ENCODE measurements at regions not wholly inside any gene's neighbourhood (a gene's known extent, or its start where the extent isn't known, plus 50 kb on each side); places are given as distances from the start of the nearest gene placed in this dataset.

- no peak for TF ChIP-seq CREB5 (CRISPR knock-in tag; IDR thresholded peaks at IDR 0.05; ENCODE audit: low read depth)
- no peak for TF ChIP-seq ZFP3 (CRISPR knock-in tag; IDR thresholded peaks at IDR 0.05)
- no peak for TF ChIP-seq ZFP30 (CRISPR knock-in tag; IDR thresholded peaks at IDR 0.05)
- no peak for TF ChIP-seq RARB (CRISPR knock-in tag; IDR thresholded peaks at IDR 0.05)
Observed at GRCh38 chr14:48842785-48843184, 743.4 kb downstream of the RPS29 start (continued).

- TF ChIP-seq ISL1 (CRISPR knock-in tag; IDR thresholded peaks at IDR 0.05) (no peak), PATZ1 (CRISPR knock-in tag; IDR thresholded peaks at IDR 0.05; ENCODE audit: borderline replicate concordance) (no peak), ZFP30 (CRISPR knock-in tag; IDR thresholded peaks at IDR 0.05) (no peak)
- ATAC-seq = no peak
Observed at GRCh38 chr14:48826058-48826457, 760.1 kb downstream of the RPS29 start.

- no peak for TF ChIP-seq TSHZ2 (CRISPR knock-in tag; IDR thresholded peaks at IDR 0.05)
- TF ChIP-seq ARNTL (CRISPR knock-in tag; IDR thresholded peaks at IDR 0.05; ENCODE audit: borderline replicate concordance, low read depth) = no peak
- no peak for TF ChIP-seq TCF4 (CRISPR knock-in tag; IDR thresholded peaks at IDR 0.05; ENCODE audit: borderline replicate concordance)
- TF ChIP-seq BACH2 (CRISPR knock-in tag; IDR thresholded peaks at IDR 0.05; ENCODE audit: borderline replicate concordance) = no peak
- TF ChIP-seq ESRRG (CRISPR knock-in tag; IDR thresholded peaks at IDR 0.05) = no peak
- no peak for TF ChIP-seq TOX (CRISPR knock-in tag; IDR thresholded peaks at IDR 0.05; ENCODE audit: borderline replicate concordance)
- no peak for TF ChIP-seq GLIS3 (CRISPR knock-in tag; IDR thresholded peaks at IDR 0.05)
- no peak for TF ChIP-seq POU6F1 (CRISPR knock-in tag; IDR thresholded peaks at IDR 0.05; ENCODE audit: borderline replicate concordance, low read depth)
- TF ChIP-seq ZFP30 (CRISPR knock-in tag; IDR thresholded peaks at IDR 0.05) = no peak
- TF ChIP-seq ZC3H10 (CRISPR knock-in tag; IDR thresholded peaks at IDR 0.05) = no peak
- TF ChIP-seq RARB (CRISPR knock-in tag; IDR thresholded peaks at IDR 0.05) = no peak
- TF ChIP-seq CSRNP3 (CRISPR knock-in tag; IDR thresholded peaks at IDR 0.05) = no peak
- no peak for TF ChIP-seq ZNF8 (CRISPR knock-in tag; IDR thresholded peaks at IDR 0.05)
- no peak for TF ChIP-seq OSR1 (CRISPR knock-in tag; IDR thresholded peaks at IDR 0.05)
- TF ChIP-seq ZNF70 (CRISPR knock-in tag; IDR thresholded peaks at IDR 0.05) = no peak
- TF ChIP-seq ISL1 (CRISPR knock-in tag; IDR thresholded peaks at IDR 0.05) = no peak
- no peak for TF ChIP-seq ZNF565 (CRISPR knock-in tag; conservative IDR thresholded peaks at IDR 0.05; ENCODE audit: low read depth)
- no peak for TF ChIP-seq ZFP3 (CRISPR knock-in tag; IDR thresholded peaks at IDR 0.05)
- ATAC-seq = no peak
Observed at GRCh38 chr14:48814562-48814961, 771.6 kb downstream of the RPS29 start.

- no peak for TF ChIP-seq RARB (CRISPR knock-in tag; IDR thresholded peaks at IDR 0.05)
- TF ChIP-seq ZFP3 (CRISPR knock-in tag; IDR thresholded peaks at IDR 0.05) = no peak
- no peak for TF ChIP-seq TOX (CRISPR knock-in tag; IDR thresholded peaks at IDR 0.05; ENCODE audit: borderline replicate concordance)
- TF ChIP-seq CSRNP3 (CRISPR knock-in tag; IDR thresholded peaks at IDR 0.05) = no peak
- TF ChIP-seq OSR1 (CRISPR knock-in tag; IDR thresholded peaks at IDR 0.05) = no peak
- TF ChIP-seq ARNTL (CRISPR knock-in tag; IDR thresholded peaks at IDR 0.05; ENCODE audit: borderline replicate concordance, low read depth) = no peak
- TF ChIP-seq TSHZ2 (CRISPR knock-in tag; IDR thresholded peaks at IDR 0.05) = no peak
- no peak for ATAC-seq
Observed at GRCh38 chr14:48805315-48805714, 780.9 kb downstream of the RPS29 start.

All from SK-N-SH treated with all-trans-retinoic acid at 6 μM for 48 hours (cell line).